ENCODE measurements at regions not wholly inside any gene's neighbourhood (a gene's known extent, or its start where the extent isn't known, plus 50 kb on each side); places are given as distances from the start of the nearest gene placed in this dataset.

DNA sequence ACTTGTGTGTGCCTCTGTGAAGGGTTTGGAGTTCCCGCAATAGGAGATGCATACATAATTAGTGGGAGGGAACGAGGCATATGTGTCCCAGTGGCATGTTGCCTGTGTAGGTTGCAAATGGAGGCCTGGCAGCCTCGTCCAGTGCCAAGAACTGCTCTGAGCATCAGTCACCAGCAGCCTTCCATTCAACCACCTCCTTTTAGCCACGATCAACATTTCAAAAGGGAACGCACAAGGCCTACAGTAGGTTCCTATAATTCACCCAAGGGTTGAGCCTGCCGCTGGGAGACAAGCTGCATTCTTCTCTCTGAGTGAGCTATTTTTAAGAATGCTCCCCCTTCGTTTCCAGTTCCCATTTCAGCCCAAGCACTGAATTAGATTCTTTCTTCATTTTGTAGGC, 78.8 kb upstream of the CTNNB1 start:
- in situ Hi-C loops (cut with HindIII; ENCODE audit: low sequenced_read_pairs), result no loop called here

DNA sequence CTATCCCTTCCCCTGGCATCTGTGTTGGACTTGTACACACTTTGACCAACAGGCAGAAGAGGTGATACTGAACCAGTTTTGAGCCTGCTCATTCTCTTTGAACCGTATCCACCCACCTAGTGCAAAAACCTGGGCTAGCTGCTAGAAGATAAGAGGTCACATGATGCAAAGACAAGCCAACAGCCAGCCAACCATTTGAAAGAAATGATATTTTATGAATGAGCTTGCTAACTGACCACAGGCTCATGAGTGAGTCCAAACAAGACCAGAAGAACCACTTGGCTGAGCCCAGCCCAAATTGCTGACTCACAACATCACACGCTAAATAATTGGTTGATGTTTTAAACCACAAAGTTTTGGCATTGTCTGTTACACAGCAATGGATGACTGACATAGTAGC, 74.0 kb upstream of the CTNNB1 start:
- in situ Hi-C loops (cut with HindIII; ENCODE audit: low sequenced_read_pairs), result no loop called here

GRCh38 chr3:41126472-41126871, 72.8 kb upstream of the CTNNB1 start:
- in situ Hi-C loops (cut with HindIII; ENCODE audit: low sequenced_read_pairs), result no loop called here

GRCh38 chr3:41126961-41127360, 72.3 kb upstream of the CTNNB1 start:
- in situ Hi-C loops (cut with HindIII; ENCODE audit: low sequenced_read_pairs), result no loop called here

DNA sequence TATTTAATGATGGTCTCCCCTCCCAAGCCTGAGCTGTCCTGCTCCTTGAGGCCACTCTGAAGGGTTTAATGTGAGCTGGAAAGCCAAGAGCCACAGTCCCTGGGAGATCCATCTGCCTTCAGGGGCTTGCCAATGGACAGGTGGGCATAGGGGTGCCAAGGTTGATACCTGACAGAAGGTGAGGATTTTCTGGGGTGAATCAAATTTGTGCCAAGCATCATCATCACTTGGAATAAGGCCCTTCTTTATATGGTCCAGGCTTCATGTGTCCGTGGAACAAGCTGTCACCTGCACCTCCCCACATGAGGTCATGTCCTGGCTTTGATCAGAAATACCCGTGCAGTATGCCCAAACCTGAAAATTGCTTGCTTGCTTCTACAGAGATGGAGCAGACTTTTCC, 71.9 kb upstream of the CTNNB1 start:
- in situ Hi-C loops (cut with HindIII; ENCODE audit: low sequenced_read_pairs), result no loop called here

DNA sequence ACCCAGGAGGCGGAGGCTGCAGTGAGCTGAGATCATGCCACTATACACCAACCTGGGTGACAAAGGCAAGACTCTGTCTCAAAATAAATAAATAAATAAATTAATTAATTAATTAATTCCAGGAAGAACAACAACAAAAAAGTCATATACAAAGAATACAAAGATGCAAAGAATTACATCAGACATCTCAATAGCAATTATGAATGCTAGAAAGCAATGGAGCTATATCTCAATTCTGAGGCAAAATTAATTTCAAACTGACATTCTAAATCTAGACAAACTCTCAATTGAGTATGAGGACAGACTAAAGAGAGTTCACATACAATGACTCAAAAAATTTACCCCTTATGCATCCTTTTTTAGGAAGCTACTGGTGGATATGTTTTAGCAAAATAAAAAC, 69.6 kb upstream of the CTNNB1 start:
- in situ Hi-C loops (cut with HindIII; ENCODE audit: low sequenced_read_pairs), result no loop called here

DNA sequence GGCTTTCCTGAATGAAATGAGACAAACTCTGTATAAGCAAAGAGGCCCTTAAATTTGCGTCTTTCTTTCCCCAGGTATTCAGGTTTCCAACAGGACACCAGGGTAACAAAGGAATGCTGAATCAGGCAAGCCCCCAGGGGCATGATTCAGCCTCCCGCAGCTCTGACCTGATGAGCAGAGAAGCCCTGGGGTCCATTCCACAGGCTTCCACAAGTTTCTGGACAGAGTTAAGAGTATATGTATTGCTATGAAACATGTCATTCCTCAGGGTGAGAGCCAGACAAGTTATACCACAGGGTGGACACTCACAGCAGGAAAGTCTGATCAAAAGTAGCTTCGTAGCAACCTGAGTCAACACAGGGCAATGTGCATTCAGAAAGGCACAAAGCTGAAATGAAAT, 68.1 kb upstream of the CTNNB1 start:
- in situ Hi-C loops (cut with HindIII; ENCODE audit: low sequenced_read_pairs), result no loop called here

DNA sequence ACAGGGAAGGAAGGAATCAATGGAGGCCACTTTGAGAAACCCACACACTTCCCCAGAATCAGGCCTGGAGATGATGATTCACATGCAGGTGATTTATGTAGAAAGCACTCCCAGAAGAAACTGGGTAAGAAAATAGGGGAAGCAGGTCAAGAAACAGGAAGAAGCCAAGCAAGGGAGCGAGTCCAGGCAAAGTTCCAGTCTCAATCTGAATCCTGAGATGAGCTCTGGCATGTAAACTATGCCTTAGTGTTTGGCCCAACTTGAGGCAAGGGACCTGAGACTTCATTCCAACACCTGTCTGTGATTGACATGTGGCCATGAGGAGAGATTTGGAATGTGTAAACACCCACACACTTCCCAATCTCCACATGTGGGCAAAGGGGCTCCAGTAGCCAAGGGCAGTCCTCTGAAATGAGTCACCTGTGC, 61.6 kb upstream of the CTNNB1 start:
- in situ Hi-C loops (cut with HindIII; ENCODE audit: low sequenced_read_pairs), result no loop called here

DNA sequence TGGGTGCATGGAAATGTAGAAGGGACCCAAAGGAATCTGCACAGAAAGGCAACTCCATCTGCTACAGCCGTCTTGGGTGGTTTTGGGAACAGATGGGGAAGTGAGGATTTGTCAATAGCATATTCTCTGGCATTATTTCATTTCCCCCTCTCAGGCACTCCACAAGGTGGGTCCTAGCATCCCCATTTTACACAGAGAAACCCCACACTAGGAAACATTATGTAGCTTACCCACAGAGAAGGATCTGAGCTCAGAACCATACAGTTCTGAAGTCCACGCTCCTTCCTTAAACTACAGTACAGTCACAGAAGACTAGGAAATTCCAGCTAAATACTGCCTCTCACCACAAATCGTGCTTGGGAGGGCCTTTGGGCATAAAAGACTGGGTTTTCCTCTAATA, 61.2 kb upstream of the CTNNB1 start:
- in situ Hi-C loops (cut with HindIII; ENCODE audit: low sequenced_read_pairs), result no loop called here

- in situ Hi-C loops (cut with HindIII; ENCODE audit: low sequenced_read_pairs), result no loop called here
Observed at GRCh38 chr3:41138601-41139000, 60.7 kb upstream of the CTNNB1 start.

GRCh38 chr3:41140242-41140641, 59.1 kb upstream of the CTNNB1 start:
- in situ Hi-C loops (cut with HindIII; ENCODE audit: low sequenced_read_pairs), result no loop called here

- in situ Hi-C loops (cut with HindIII; ENCODE audit: low sequenced_read_pairs), result no loop called here
Observed at GRCh38 chr3:41141433-41142167, 57.7 kb upstream of the CTNNB1 start.

GRCh38 chr3:41143421-41144031, 55.8 kb upstream of the CTNNB1 start:
- in situ Hi-C loops (cut with HindIII; ENCODE audit: low sequenced_read_pairs), result no loop called here

GRCh38 chr3:41144631-41145030, 54.7 kb upstream of the CTNNB1 start:
- in situ Hi-C loops (cut with HindIII; ENCODE audit: low sequenced_read_pairs), result no loop called here

GRCh38 chr3:41148478-41148877, 50.8 kb upstream of the CTNNB1 start:
- in situ Hi-C loops (cut with HindIII; ENCODE audit: low sequenced_read_pairs), result no loop called here

DNA sequence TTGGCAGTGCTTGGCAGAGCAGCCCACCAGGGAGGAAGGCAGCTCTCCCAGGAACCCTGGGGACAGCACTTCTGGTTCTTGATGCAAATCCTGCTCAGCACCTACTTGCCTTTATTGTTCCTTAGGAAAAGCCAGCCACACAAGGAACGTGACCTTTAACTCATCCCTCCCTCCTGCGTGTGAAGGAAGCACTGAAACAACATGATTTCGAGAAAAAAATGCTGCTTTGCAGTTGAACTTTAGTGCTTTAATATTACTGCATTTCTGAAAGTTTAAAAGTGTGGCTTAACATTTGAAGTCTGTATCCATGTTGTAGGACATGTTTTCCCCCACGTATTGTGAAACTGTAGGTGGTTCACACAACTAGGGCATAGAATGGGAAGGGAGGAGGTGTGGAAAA, 50.4 kb upstream of the CTNNB1 start:
- in situ Hi-C loops (cut with HindIII; ENCODE audit: low sequenced_read_pairs), result no loop called here
